ENCODE measurements at regions not wholly inside any gene's neighbourhood (a gene's known extent, or its start where the extent isn't known, plus 50 kb on each side); places are given as distances from the start of the nearest gene placed in this dataset.

- H3K9me3 Mint-ChIP-seq = peaks cover 0 to 10% of the 10 kb centered on the region in 2 experiments; a peak in 2 of 5 replicates
- no peak overlapping the region for H2BK5ac ChIP-seq (ENCODE audit: insufficient read length, low read length)
- no peak overlapping the region for H3K27ac Mint-ChIP-seq
- H3K14ac ChIP-seq (ENCODE audit: insufficient read depth, low read length) = no peak overlapping the region
- H3K9me3 ChIP-seq (ENCODE audit: control insufficient read depth, low read depth, low read length) = no peaks in the 10 kb centered on the region
- no peak overlapping the region for H3K4ac ChIP-seq (ENCODE audit: low read depth, low read length)
- H3K18ac ChIP-seq (ENCODE audit: insufficient read length, low read depth, low read length) = no peak overlapping the region
- H3K27me3 Mint-ChIP-seq (ENCODE audit: low read depth) = peaks cover 100% of the 10 kb centered on the region
- H3K4me2 ChIP-seq (ENCODE audit: insufficient read depth, insufficient read length, low read length) = no peak overlapping the region
- no peak for TF ChIP-seq CTCF (conservative IDR thresholded peaks at IDR 0.05)
- no peaks in the 10 kb centered on the region for H3K36me3 Mint-ChIP-seq (ENCODE audit: insufficient read depth in 1 of 3, low read depth in 3 of 3)
- H4K8ac ChIP-seq (replicated peaks; ENCODE audit: insufficient read length, low read depth, low read length) = no peak overlapping the region
- H3K23me2 ChIP-seq (ENCODE audit: insufficient read length, low read depth, low read length, poor library complexity, severe bottlenecking) = no peaks in the 10 kb centered on the region
- H3K23ac ChIP-seq (ENCODE audit: insufficient read length, low read depth, low read length) = no peak overlapping the region
- peaks cover 14 to 22% of the 10 kb centered on the region in 2 experiments for H3K4me1 Mint-ChIP-seq
- no peak overlapping the region for H2AK5ac ChIP-seq (ENCODE audit: insufficient read length, low read length)
- H2BK20ac ChIP-seq (ENCODE audit: low read depth, low read length, poor library complexity, severe bottlenecking) = no peak overlapping the region
- H3K79me2 ChIP-seq (ENCODE audit: insufficient read depth, low read length) = no peaks in the 10 kb centered on the region
- no peak for DNase-seq
- H3K56ac ChIP-seq (ENCODE audit: insufficient read length, low read depth, low read length) = no peak overlapping the region
- no peak overlapping the region for H2AFZ ChIP-seq (ENCODE audit: low read length)
- no peak overlapping the region for H3K27ac ChIP-seq (ENCODE audit: insufficient read length, low read depth, low read length)
- no peak overlapping the region for H4K5ac ChIP-seq (ENCODE audit: insufficient read length, low read depth, low read length)
- H2BK120ac ChIP-seq (ENCODE audit: low read depth, low read length, poor library complexity, severe bottlenecking) = no peak overlapping the region
- H3K4me1 ChIP-seq (ENCODE audit: insufficient read depth, low read length) = no peaks in the 10 kb centered on the region
- H3K9ac ChIP-seq (ENCODE audit: extremely low read depth, insufficient read length, low read length) = no peak overlapping the region
- no peak overlapping the region for H3T11ph ChIP-seq (ENCODE audit: low read length)
- WGBS (ENCODE audit: extremely low coverage, insufficient read length, low lambda C conversion rate) = no CpG with 5 or more reads among the region's 3 CpGs
- no peak overlapping the region for H2BK12ac ChIP-seq (ENCODE audit: insufficient read length, low read depth, low read length)
- H3K79me1 ChIP-seq (ENCODE audit: insufficient read depth, low read depth, low read length, poor library complexity, severe bottlenecking) = no peaks in the 10 kb centered on the region
- no peak overlapping the region for H2BK15ac ChIP-seq (ENCODE audit: low read depth, low read length)
- H4K20me1 ChIP-seq (ENCODE audit: control insufficient read depth, insufficient read depth, insufficient read length) = no peaks in the 10 kb centered on the region
- no peak overlapping the region for H3K4me3 Mint-ChIP-seq
- H3K27me3 ChIP-seq (ENCODE audit: insufficient read depth, low read length) = peaks cover 57% of the 10 kb centered on the region
- H4K91ac ChIP-seq (ENCODE audit: insufficient read length, low read depth, low read length) = no peak overlapping the region
Measured at GRCh38 chr9:38215465-38215864, 146.4 kb upstream of the SHB start.

Data from H9 (cell line).